Inflammatory macrophage (primary cell): ENCODE measurements at regions not wholly inside any gene's neighbourhood (a gene's known extent, or its start where the extent isn't known, plus 50 kb on each side); places are given as distances from the start of the nearest gene placed in this dataset.

Experiments
- DNase-seq, 2 donors: peaks; one replicate each; pipeline ENCODE4 v3.0.0-alpha.2; 2020 to 2022

DNA sequence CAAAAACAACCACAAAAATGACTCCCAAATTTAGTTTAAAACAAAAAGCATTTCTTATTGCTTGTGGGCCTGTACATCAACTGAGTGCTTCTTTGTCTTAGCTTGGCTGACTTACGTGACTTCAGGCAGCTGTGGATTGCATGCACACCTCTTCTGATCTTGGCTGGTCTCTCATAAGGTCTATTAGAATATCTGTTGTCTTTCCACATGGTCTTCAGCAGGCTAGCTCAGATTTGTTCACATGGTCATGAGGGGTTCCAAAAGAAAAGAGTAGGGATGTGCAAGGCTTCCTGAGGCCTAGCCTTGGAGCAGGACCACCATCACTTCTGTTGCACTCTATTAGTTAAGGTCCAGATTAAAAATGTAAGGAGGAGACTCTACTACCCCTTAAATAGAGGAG lies 120.1 kb downstream of the LRRC70 start:
- no peak for DNase-seq

DNA sequence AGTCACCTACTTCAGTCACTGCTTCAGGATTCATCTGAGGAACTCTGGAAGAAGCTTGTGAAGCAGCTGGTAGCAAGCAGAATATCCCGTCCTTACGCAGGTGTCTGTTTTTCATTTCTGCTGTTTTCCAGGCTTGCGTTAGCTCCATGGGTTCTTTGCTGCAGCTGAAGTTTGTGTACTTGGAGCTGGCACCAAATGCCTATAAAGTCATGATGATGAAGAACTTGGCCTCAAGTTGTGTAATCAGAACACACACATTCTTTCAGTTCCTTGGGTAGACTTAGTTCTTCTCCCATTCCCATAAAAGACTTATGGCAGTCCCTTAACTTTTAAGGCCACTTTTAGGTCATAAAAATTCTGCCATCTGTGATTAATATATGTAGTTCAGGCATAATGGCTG lies 116.7 kb downstream of the LRRC70 start:
- DNase-seq: no peak

DNA sequence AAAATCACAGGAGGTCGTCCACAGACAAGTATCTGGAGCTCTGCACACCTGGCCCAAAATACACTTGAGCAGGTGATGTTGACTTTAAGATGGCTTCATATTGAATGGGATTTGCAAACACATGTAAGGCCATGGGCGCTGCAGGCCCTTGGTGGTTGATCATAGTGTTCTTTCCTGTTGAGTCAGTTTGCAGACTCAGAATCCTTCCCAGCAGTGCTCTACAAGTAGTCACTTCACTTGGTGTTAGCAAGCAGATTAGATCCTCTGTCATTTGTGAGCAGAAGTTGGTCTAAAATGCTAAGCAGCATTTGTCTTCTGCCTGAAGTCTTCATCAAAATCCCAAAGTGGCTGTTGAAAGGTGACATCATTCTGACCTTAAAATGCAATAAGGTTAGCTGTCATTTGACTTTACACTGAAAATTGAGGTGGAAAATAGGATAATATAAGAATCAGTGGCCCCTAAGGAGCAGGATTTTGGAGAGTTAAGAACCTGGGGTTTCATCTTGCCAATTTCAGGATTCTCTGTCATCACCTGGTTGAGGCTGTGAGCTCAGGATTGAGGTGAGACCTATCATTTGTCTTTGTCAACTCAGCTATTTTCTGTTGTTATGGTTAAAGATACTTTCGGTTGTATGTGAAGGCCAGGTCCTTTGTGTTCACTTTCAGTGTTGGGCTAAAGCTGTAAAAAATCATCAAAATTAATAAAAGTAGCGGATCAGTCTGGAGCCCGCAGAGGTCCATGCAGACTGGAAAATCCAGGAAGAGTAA lies 114.5 kb downstream of the LRRC70 start:
- DNase-seq: no peak

- DNase-seq: no peak
Observed at GRCh38 chr5:62691946-62692345, 113.3 kb downstream of the LRRC70 start.

- DNase-seq: no peak
Observed at GRCh38 chr5:62690421-62690820, 111.8 kb downstream of the LRRC70 start.

GRCh38 chr5:62689599-62690368 lies 111.2 kb downstream of the LRRC70 start:
- DNase-seq: peak; percentile 35 to 59

DNA sequence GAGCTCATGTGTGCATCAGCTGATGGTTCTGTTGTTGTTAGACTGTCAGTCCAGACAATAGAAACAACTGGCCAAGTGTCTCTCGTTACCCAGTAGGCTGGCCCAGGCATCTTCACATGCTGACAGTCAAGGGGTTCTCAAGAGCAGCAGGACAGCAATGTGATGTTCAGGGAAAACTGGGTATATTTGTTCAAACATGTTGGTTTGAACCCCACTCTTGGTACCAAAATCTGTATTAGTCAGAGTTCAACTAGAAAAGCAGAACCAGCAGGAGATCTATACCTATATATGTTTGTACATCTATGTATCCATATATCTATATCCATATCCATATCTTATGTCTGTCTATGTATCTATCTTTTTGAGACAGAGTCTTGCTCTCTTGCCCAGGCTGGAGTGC lies 108.1 kb downstream of the LRRC70 start:
- no peak for DNase-seq

- no peak for DNase-seq
Observed at GRCh38 chr5:62685221-62685620, 106.6 kb downstream of the LRRC70 start.

DNA sequence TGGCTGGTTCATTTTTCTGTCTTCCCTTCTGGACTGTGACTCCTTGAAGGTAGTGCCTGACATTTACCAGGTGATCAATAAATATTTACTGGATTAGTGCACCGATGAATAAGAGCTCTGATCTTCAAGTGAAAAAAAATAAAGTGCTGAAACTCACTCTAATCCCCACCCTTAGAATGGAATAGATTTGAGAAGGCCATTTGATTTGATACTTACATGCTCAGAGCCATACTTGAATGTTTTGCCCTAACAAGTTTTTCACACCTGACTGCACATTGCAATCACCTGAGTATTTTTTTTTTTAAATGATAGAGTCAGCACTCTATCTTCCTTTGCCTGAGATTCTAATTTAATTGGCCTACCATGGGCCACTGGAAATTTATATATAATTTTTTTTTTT lies 105.7 kb downstream of the LRRC70 start:
- no peak for DNase-seq

DNA sequence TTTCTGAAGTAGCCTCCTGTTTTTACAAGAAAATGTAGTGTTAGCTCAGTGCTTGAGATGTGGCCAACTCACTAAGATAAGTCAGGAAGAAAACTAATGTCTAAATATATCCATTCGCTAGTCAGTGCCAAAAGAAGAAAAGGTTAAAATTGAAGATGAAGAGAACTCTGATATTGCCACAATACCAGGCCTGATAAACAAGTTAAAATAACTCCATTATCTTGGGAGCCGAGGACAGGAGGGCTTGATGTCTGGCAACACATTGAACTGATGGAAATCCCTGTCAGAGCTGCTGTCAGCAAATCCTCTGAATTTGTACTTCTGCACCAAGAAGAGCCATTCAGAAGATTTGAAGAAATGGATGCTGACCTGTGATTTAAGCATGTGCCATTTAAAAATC lies 103.4 kb downstream of the LRRC70 start:
- DNase-seq: no peak

DNA sequence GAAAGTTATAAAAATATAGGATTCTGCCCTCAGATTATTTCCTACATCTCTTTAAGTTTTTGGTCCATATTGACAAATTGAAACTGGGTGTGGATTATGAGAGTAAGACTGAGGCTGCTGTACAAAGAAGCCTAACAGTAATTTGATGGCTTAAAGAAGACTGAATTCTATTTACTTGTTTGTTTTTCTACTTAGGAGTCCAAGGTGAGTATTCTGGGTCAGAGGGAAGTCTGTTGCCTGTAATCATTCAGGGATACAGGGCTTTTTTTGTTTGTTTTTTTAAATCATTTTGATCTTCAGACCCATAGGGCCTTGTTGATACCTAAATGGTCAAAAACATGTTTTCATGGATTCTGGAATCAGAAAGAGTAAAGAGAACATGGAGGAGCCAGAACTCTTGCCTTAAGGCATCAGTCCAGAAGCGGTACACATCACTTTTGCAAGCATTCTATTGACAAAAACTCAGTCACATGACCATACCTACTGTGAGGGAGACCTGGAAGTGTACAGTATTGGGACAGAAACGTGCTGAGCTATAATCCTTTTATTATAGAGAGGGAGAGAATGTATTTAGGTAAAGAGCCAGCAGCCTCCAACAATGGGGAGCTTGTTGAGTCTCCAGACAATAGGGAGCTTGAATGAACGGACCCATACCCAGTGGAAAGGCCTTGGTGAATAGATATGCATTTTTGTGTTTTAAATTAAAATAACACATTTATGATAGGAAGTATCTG lies 102.7 kb downstream of the LRRC70 start:
- no peak for DNase-seq

- no peak for DNase-seq
Observed at GRCh38 chr5:62680121-62680520, 101.5 kb downstream of the LRRC70 start.
